ENCODE measurements at regions not wholly inside any gene's neighbourhood (a gene's known extent, or its start where the extent isn't known, plus 50 kb on each side); places are given as distances from the start of the nearest gene placed in this dataset.

GRCh38 chr14:87060405-87060804 lies 932.6 kb downstream of the GALC start:
- no peak overlapping the region for H3K4me3 ChIP-seq (ENCODE audit: low read depth, low read length)
- TF ChIP-seq, protein P1, sequence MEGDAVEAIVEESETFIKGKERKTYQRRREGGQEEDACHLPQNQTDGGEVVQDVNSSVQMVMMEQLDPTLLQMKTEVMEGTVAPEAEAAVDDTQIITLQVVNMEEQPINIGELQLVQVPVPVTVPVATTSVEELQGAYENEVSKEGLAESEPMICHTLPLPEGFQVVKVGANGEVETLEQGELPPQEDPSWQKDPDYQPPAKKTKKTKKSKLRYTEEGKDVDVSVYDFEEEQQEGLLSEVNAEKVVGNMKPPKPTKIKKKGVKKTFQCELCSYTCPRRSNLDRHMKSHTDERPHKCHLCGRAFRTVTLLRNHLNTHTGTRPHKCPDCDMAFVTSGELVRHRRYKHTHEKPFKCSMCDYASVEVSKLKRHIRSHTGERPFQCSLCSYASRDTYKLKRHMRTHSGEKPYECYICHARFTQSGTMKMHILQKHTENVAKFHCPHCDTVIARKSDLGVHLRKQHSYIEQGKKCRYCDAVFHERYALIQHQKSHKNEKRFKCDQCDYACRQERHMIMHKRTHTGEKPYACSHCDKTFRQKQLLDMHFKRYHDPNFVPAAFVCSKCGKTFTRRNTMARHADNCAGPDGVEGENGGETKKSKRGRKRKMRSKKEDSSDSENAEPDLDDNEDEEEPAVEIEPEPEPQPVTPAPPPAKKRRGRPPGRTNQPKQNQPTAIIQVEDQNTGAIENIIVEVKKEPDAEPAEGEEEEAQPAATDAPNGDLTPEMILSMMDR (IDR thresholded peaks at IDR 0.05; ENCODE audit: low read depth, low read length, missing control alignments) = no peak
- no peak for DNase-seq (ENCODE audit: low read depth)
- in situ Hi-C loops (cut with HindIII; ENCODE audit: low sequenced_read_pairs) = no loop called here

- peak; percentile 65 for DNase-seq (ENCODE audit: low read depth)
- TF ChIP-seq, protein P1 (IDR thresholded peaks at IDR 0.05; ENCODE audit: low read depth, low read length, missing control alignments) = no peak
- in situ Hi-C loops (cut with HindIII; ENCODE audit: low sequenced_read_pairs) = no loop called here
Measured at GRCh38 chr14:87059060-87059839, 933.7 kb downstream of the GALC start.

DNA sequence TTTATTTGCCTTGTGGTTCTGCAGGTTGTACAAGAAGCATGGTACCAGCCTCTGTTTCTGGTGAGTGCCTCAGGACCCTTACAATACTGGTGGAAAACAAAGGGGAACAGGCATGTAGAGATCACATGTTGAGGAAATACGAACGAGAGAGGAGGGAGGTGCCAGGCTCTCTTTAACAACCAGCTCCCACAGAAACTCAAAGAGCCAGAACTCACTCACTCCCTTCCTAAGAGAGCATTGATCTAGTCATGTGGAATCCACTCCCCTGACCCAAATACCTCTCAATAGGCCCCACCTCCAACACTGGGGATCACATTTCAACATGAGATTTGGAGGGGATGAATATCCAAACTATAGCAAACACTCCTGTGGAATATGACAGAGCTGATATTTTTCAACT lies 938.0 kb downstream of the GALC start:
- no peak for DNase-seq (ENCODE audit: low read depth)
- TF ChIP-seq, protein P1 (IDR thresholded peaks at IDR 0.05; ENCODE audit: low read depth, low read length, missing control alignments) = no peak
- in situ Hi-C loops (cut with HindIII; ENCODE audit: low sequenced_read_pairs) = no loop called here

More at GRCh38 chr14:87059060-87059839, 933.7 kb downstream of the GALC start:
- H3K4me3 ChIP-seq (ENCODE audit: low read depth, low read length) = no peak overlapping the region

GRCh38 chr14:87052646-87053225 lies 940.2 kb downstream of the GALC start:
- no peak for DNase-seq (ENCODE audit: low read depth)
- TF ChIP-seq, protein P1 (IDR thresholded peaks at IDR 0.05; ENCODE audit: low read depth, low read length, missing control alignments) = no peak
- in situ Hi-C loops (cut with HindIII; ENCODE audit: low sequenced_read_pairs) = no loop called here
- H3K4me3 ChIP-seq (ENCODE audit: low read depth, low read length) = no peak overlapping the region

More for the DNA sequence above, 938.0 kb downstream of the GALC start:
- no peak overlapping the region for H3K4me3 ChIP-seq (ENCODE audit: low read depth, low read length)

GRCh38 chr14:87050421-87050820 lies 942.6 kb downstream of the GALC start:
- in situ Hi-C loops (cut with HindIII; ENCODE audit: low sequenced_read_pairs) = no loop called here
- TF ChIP-seq, protein P1 (IDR thresholded peaks at IDR 0.05; ENCODE audit: low read depth, low read length, missing control alignments) = no peak
- H3K4me3 ChIP-seq (ENCODE audit: low read depth, low read length) = no peak overlapping the region
- no peak for DNase-seq (ENCODE audit: low read depth)

DNA sequence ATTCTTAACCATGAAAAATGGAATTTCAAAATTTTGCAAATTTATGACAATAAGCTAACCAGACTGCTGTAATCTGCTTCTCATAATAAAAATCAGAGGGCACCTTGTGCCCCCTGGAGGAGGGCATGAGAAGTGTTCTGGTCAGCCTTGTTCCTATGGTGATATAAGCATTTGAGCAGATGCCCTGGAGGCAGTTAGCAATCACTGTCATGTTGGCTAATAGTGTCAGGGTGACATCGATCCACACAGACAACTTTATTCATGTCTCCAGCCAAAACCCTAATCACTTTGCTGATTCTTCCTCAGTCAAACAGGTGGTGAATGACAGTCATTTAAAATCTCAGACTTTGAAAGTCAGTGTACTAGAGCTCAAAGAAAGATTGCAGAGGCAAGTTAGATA lies 943.0 kb downstream of the GALC start:
- no peak overlapping the region for H3K4me3 ChIP-seq (ENCODE audit: low read depth, low read length)
- no peak for DNase-seq (ENCODE audit: low read depth)
- TF ChIP-seq, protein P1 (IDR thresholded peaks at IDR 0.05; ENCODE audit: low read depth, low read length, missing control alignments) = peak; percentile 58
- in situ Hi-C loops (cut with HindIII; ENCODE audit: low sequenced_read_pairs) = no loop called here

Measured in astrocyte of the cerebellum (primary cell).